VCaP (cell line): ENCODE measurements at regions not wholly inside any gene's neighbourhood (a gene's known extent, or its start where the extent isn't known, plus 50 kb on each side); places are given as distances from the start of the nearest gene placed in this dataset.

Experiments
- H3K27ac ChIP-seq: fragments of 450-650 bp; 2 replicates; pipeline ENCODE4 v1.5.1; 2017
- TF ChIP-seq, protein P1 (sequence below): fragments of 450-650 bp; conservative IDR thresholded peaks from 2 replicates; pipeline ENCODE4 v1.5.1; 2017; ENCODE audit warnings: mild to moderate bottlenecking, moderate library complexity

DNA sequence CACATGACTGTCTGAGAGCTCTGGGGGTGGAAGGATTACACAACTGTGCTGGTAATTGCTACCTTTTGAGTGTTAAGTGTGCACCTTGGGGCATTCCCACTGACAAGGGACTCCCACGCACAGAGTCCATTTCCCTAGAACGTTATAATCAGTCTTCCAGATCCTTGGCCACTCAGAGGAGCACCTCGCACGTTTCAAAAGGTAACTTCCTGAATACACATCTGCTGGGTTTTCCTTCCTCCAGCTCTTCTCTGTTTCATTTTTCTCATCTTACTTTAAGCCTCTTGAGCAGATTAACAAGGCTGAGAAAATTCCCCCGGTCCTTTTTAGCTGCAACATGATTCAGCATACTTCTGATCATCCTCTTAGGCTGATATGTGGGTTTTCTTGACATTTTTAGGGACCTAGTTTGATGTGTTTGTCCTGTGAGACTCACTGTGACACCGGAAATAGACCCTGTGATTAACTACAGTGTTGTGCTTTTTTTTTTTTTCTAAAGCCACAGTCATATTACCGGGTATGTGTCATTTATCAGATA is 98.4 kb upstream of the DUSP22 start:
- TF ChIP-seq, protein P1, sequence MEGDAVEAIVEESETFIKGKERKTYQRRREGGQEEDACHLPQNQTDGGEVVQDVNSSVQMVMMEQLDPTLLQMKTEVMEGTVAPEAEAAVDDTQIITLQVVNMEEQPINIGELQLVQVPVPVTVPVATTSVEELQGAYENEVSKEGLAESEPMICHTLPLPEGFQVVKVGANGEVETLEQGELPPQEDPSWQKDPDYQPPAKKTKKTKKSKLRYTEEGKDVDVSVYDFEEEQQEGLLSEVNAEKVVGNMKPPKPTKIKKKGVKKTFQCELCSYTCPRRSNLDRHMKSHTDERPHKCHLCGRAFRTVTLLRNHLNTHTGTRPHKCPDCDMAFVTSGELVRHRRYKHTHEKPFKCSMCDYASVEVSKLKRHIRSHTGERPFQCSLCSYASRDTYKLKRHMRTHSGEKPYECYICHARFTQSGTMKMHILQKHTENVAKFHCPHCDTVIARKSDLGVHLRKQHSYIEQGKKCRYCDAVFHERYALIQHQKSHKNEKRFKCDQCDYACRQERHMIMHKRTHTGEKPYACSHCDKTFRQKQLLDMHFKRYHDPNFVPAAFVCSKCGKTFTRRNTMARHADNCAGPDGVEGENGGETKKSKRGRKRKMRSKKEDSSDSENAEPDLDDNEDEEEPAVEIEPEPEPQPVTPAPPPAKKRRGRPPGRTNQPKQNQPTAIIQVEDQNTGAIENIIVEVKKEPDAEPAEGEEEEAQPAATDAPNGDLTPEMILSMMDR, result no peak
- H3K27ac ChIP-seq, result no peak overlapping the region

DNA sequence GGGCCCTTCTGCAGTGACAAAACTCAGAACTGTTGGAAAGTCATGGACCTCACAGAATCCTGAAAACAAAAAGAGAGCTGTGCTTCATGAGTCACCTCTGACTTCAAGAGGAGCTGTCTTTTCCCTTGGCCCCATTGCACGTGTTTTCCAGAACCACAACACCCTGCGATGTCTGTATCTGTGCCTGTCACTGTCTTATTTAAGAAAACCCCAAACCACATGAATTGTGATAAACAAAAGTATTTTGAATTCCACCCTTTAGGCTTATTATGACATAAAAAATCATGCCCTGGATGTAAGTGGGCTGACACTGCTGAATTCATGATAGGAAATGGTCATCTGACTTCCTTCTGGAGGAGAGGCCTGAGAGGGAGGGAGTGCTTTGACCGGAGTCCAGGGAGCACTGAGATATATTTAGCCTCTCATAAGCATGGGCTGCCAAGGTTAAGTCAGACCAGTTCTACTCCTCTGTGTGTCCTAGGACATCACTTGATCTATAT is 96.4 kb upstream of the DUSP22 start:
- TF ChIP-seq, protein P1, result no peak
- H3K27ac ChIP-seq, result no peak overlapping the region

DNA sequence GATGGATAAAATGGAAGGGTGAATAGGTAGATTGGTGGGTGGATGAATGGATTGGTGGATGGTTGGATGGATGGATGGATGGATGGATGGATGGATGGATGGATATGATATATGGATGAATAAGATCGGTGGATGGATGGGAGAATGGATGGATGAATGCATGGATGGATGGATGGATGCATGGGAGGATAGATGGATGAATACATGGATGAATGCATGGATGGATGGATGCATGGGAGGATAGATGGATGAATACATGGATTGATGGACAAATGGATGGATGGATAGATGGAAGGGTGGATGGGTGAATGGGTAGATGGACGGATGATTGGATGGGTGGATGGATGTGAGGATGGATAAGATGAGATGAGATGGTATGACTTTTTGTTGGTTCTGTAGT is 95.7 kb upstream of the DUSP22 start:
- TF ChIP-seq, protein P1, result no peak
- H3K27ac ChIP-seq, result no peak overlapping the region

DNA sequence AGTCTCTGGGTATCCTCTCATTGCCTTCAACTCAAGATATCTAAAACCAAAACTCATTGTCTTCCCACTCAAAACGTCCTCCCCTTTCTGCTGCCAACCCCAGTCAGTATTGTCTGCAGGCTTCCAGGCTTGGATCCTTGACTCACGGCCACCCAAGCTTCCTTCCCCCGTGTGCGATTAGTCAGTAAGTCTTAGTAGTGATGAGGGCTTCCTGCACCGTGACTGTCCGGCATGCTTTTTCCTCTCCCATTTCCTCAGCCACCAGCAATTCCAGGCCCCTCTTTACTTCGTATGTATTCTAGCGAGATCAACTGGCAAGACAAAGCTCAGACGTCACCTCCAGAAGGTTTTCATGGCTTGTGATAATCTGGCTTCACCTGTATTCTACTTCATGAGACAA is 88.6 kb upstream of the DUSP22 start:
- TF ChIP-seq, protein P1, result no peak
- H3K27ac ChIP-seq, result no peak overlapping the region

DNA sequence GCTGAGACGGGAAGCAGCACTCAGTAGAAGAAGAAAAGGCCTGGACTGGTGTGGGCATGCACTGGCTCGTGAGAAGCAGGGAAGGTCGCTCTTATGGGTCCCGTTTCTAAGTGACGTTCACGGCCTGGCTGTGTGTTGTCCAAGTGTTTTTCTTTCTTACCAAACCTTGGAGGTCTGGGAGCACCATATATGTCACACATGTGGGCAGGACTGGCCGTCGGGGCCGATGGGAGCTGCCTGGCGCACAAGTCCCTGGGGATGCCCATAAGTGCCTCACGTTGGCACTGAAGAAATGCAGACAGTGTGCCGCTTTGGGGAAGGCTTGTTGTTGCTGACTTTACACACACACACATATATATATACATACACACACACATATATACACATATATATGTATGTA is 86.0 kb upstream of the DUSP22 start:
- H3K27ac ChIP-seq, result no peak overlapping the region
- TF ChIP-seq, protein P1, result no peak

DNA sequence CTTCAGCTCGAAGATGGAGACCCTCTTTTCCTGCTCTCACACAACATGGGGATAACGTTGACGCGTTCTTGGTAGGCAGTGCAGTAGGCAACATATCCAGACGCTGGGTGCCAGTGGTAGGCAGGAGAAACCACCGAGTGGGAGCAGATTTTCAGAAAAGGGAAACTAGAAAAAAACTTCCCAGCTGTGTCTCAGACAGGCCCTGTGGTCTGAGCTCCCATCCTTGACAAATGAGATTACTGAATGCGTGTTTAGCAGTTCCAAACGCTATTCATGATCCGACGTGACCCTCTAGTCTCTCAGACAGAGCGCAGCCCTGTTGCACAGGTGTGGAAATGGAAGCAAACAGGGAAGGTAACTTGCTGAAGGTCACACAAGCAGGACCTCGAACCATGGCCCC is 83.9 kb upstream of the DUSP22 start:
- TF ChIP-seq, protein P1, result no peak

DNA sequence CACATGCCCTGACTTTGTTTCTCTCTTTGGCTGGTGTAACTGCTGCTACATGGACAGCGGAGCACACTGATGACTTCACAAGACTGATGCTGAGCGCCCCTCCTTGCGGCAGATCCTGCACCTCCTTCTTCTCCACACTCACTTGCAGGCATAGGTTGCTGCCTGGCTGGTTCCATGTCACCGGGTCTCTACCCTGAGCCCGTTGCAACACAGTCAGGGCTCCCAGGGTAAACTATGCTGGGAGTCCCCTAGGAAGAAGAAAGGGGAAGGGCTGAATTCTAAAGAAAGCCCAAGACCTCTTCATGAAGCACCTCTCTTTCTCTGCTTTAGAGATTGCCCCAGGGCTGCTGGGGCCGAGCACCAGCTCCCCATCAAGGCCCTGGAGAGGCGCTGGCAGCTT is 83.3 kb upstream of the DUSP22 start:
- H3K27ac ChIP-seq, result no peak overlapping the region
- TF ChIP-seq, protein P1, result no peak

More for the DNA sequence above, 83.9 kb upstream of the DUSP22 start:
- H3K27ac ChIP-seq, result no peak overlapping the region
